GM18951 (cell line): ENCODE measurements at regions not wholly inside any gene's neighbourhood (a gene's known extent, or its start where the extent isn't known, plus 50 kb on each side); places are given as distances from the start of the nearest gene placed in this dataset.

Experiments used
- POLR2A ChIP-seq: IDR thresholded peaks from 4 replicates; pipeline ENCODE4 v1.6.1; 2011; ENCODE audit warnings: mild to moderate bottlenecking; ENCODE audit not compliant: insufficient read length, insufficient read depth; ENCODE audit errors: extremely low read depth
- in situ Hi-C: fragments of 300-500 bp; cut with MboI; formaldehyde crosslinking; loops from one replicate; pipeline ENCODE4 v1.12.0; 2022; ENCODE audit warnings: low sequenced_read_pairs, mixed read lengths, inconsistent platforms; ENCODE audit not compliant: unreplicated experiment

DNA sequence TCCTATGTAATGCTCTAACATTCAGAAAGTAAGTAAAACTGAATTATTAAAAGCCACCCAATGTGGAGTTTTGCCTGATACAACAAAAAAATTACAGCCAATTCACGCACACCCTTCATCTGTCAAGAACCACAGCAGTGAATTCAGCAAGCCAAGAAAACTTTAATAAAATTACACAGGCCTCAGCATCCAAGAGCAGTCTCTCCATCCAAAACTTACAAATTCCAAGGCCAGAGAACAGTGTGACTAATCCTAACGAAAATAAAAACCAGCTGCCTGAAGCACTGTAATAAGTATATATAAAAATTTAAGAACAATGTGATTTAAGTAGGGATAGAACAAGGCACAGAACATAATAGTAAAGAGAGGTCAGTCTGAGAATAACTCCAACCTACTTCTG is 54.2 kb downstream of the SIX6 start:
- no peak for TF ChIP-seq POLR2A
- in situ Hi-C loops = loop anchor here (25.0 kb wide), 1 partner anchor 501 kb away; no protein-coding TSS in a partner anchor

DNA sequence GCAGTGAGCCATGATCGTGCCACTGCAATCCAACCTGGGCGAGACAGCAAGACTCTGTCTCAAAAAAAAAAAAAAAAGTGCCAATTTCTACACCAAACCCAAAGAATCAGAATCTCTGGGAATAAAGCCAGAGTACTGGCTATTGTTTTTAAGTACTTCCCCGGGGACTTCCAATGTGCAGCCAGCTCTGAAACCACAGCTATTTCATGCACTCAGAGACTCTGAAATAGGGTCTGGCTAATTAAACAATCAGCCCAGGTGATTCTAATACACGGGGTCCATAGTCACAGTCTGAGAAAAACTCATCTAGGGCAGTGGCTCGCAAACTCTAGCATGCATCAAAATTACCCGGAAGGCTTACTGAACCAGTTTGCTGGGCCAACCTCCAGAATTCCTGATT is 56.3 kb downstream of the SIX6 start:
- in situ Hi-C loops = loop anchor here (25.0 kb wide), 1 partner anchor 503 kb away; no protein-coding TSS in a partner anchor
- no peak for TF ChIP-seq POLR2A

DNA sequence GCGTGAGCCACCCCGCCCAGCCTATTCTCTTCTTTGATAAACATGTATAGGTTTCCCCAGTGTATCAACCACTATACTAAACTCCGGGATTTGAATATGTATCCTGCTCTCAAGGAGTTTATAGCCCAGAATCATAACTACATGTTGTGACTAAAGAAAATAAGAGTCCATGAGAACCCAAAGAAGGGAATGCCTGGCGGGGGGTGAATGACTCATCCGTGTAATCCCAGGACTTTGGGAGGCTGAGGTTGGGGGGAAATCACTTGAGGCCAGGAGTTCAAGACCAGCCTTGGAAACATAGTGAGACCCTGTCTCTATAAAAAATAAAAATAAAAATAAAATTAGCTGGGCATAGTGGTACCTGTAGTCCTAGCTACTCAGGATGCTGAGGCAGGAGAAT is 57.2 kb downstream of the SIX6 start:
- in situ Hi-C loops = loop anchor here (25.0 kb wide), 1 partner anchor 504 kb away; no protein-coding TSS in a partner anchor
- TF ChIP-seq POLR2A = no peak

DNA sequence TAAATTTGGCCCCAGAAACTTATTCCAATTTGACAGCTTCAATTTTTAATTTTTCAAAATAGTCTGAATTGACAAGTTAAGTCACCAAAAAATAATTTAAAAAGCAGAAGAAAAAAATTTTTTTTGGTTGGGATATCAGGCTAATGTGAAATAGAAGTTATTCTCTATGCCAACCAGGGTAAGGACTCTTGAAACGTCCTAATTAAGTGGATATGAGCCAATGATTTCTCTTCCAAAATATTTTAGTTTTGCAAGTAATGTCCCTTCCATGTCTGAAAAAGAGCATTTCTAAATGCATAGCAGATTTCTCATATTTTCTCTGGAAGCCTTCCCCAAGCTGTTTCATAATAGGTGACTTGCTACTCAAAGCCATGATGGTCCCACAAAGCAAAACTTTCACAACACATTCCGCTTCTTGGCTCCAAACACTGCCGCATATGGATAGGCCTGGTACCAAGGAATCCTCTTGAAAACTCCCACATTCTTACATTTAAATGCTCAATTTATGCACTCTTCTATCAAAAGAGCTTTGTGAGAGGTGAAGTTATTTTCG is 65.1 kb downstream of the SIX6 start:
- in situ Hi-C loops = loop anchor here (25.0 kb wide), 1 partner anchor 512 kb away; no protein-coding TSS in a partner anchor
- TF ChIP-seq POLR2A = no peak

DNA sequence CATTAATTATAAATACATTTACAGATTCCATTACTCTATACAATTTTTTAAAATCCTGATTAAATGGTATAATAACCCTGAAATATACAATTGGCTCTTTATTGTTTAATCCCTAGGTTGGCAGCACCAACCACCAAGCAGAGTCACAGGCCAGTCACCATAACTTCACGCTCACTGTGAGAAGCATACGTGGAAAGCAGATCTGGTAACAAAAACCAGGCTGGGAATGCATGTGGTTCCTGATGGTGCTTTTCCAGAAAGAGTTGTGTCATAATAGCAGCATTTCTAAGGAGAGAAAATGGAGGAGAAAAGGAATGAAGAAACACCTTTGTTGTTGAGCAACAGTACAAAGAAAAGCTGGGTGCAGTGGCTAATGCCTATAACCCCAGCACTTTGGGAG is 66.1 kb downstream of the SIX6 start:
- in situ Hi-C loops = no loop called here
- no peak for TF ChIP-seq POLR2A

DNA sequence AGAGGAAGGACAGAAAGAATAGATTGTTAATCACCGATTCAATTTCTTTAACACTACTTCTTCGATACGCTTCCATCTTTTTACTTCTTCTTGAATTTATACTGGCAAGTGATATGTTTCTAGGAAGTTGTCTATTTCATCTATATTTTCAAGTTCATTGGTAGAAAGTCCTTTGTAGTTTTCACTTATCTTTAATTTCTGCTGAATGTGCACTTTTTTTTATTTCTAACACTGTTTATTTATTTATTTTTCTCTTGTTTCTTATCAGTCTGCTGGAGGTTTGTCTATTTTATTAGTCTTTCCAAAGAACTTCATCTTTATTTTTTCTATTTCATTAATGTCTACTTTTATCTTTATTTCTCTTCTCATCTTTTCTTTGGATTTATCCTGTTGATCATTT is 63.6 kb downstream of the SIX1 start:
- TF ChIP-seq POLR2A = no peak
- in situ Hi-C loops = no loop called here

DNA sequence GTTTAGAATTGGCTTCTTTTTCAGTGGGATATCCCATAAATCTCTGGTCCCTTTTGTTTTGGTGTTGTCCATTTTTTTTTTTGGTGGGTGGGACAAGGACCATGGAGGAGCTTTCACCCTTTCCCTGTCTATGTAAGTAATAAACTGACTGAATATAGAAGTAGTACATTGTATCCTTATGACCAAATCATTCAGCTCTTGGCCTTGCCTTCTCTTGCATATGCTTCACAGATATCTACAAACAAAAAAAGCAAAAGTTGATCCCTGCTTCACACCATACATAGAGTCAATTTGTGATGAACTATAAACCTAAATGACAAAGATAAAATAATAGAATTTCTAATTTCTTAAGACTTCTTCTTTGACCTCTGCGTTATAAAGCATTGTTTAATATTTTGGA is 59.8 kb downstream of the SIX1 start:
- in situ Hi-C loops = no loop called here
- no peak for TF ChIP-seq POLR2A

DNA sequence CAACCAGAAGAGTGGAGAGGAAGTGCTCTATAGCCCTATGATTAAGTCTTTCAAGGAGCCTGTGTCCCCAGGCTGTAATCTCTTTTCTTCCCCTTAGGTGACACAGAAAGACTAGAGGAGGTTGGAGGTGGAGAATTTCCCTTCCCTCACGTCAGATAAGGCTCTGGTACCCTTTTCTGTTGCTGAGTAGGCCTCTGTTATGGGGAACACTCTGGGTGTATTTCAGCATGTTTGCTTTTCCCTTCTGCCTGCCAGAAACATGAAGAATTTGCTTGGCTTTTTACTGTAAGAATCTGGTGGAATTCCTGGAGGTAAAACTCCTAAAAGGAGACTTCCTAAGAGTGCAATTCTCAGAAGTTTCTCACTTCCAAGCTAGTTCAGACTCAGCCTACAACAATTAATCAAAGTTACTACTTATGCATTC is 58.3 kb downstream of the SIX1 start:
- in situ Hi-C loops = no loop called here
- TF ChIP-seq POLR2A = no peak
